ENCODE measurements at regions not wholly inside any gene's neighbourhood (a gene's known extent, or its start where the extent isn't known, plus 50 kb on each side); places are given as distances from the start of the nearest gene placed in this dataset.

GRCh38 chr2:145690183-145690778, 1170.4 kb upstream of the ZEB2 start:
- H3K4me3 ChIP-seq (ENCODE audit: low read length) = no peak overlapping the region
- DNase-seq (ENCODE audit: low read depth) = no peak
- no peak for TF ChIP-seq CTCF (conservative IDR thresholded peaks at IDR 0.05; ENCODE audit: low read length)

- no peak overlapping the region for H3K4me3 ChIP-seq (ENCODE audit: low read length)
- TF ChIP-seq CTCF (conservative IDR thresholded peaks at IDR 0.05; ENCODE audit: low read length) = no peak
- no peak for DNase-seq (ENCODE audit: low read depth)
These were observed 1169.4 kb upstream of the ZEB2 start for GRCh38 chr2:145689277-145689676.

- no peak for DNase-seq (ENCODE audit: low read depth)
- TF ChIP-seq CTCF (conservative IDR thresholded peaks at IDR 0.05; ENCODE audit: low read length) = no peak
- no peak overlapping the region for H3K4me3 ChIP-seq (ENCODE audit: low read length)
These were observed 1168.2 kb upstream of the ZEB2 start for GRCh38 chr2:145688156-145688555.

- no peak overlapping the region for H3K4me3 ChIP-seq (ENCODE audit: low read length)
- no peak for DNase-seq (ENCODE audit: low read depth)
- no peak for TF ChIP-seq CTCF (conservative IDR thresholded peaks at IDR 0.05; ENCODE audit: low read length)
These were observed 1167.7 kb upstream of the ZEB2 start for GRCh38 chr2:145687442-145688134.

GRCh38 chr2:145685383-145686050, 1165.6 kb upstream of the ZEB2 start:
- no peak for TF ChIP-seq CTCF (conservative IDR thresholded peaks at IDR 0.05; ENCODE audit: low read length)
- H3K4me3 ChIP-seq (ENCODE audit: low read length) = no peak overlapping the region
- DNase-seq (ENCODE audit: low read depth) = no peak

GRCh38 chr2:145682546-145683157, 1162.7 kb upstream of the ZEB2 start:
- DNase-seq (ENCODE audit: low read depth) = no peak
- TF ChIP-seq CTCF (conservative IDR thresholded peaks at IDR 0.05; ENCODE audit: low read length) = no peak
- H3K4me3 ChIP-seq (ENCODE audit: low read length) = no peak overlapping the region
